Karpas-422 (cell line): ENCODE measurements at regions not wholly inside any gene's neighbourhood (a gene's known extent, or its start where the extent isn't known, plus 50 kb on each side); places are given as distances from the start of the nearest gene placed in this dataset.
"Not testable (repeated sequence)": the region's sequence is repeated elsewhere in the genome, so short reads cannot be mapped to it uniquely, and the experiment has no call there.

Source experiments
- DNase-seq: peaks from one replicate; pipeline ENCODE4 v3.0.0-alpha.2; 2015
- H2AFZ ChIP-seq: fragments of 200-600 bp; sonication (generic); 2 replicates; pipeline ENCODE4 v1.6.1; 2014; ENCODE audit warnings: antibody characterized with exemption, low read length, mixed read lengths
- H3K27ac ChIP-seq: fragments of 200-600 bp; sonication (generic); 2 replicates; pipeline ENCODE4 v1.5.1; 2014; ENCODE audit warnings: mild to moderate bottlenecking, low read length, moderate library complexity
- H3K27me3 ChIP-seq: fragments of 200-600 bp; sonication (generic); 2 replicates; pipeline ENCODE4 v1.6.1; 2014; ENCODE audit warnings: low read length, mixed read lengths
- H3K36me3 ChIP-seq: fragments of 200-600 bp; sonication (generic); 2 replicates; pipeline ENCODE4 v1.6.1; 2014; ENCODE audit warnings: low read length, mixed read lengths; ENCODE audit not compliant: insufficient read depth
- H3K4me1 ChIP-seq: fragments of 200-600 bp; sonication (generic); 2 replicates; pipeline ENCODE4 v1.6.1; 2014; ENCODE audit warnings: mild to moderate bottlenecking, low read length, mixed read lengths
- H3K4me2 ChIP-seq: fragments of 200-600 bp; sonication (generic); 2 replicates; pipeline ENCODE4 v1.6.1; 2014; ENCODE audit warnings: low read length, low read depth, mild to moderate bottlenecking; ENCODE audit not compliant: poor library complexity, severe bottlenecking
- H3K4me3 ChIP-seq: fragments of 200-600 bp; sonication (generic); 2 replicates; pipeline ENCODE4 v1.5.1; 2014; ENCODE audit warnings: mild to moderate bottlenecking, antibody characterized with exemption, low read length, mixed read lengths
- H3K79me2 ChIP-seq: fragments of 200-600 bp; sonication (generic); 2 replicates; pipeline ENCODE4 v1.6.1; 2014; ENCODE audit warnings: mild to moderate bottlenecking, low read length, mixed read lengths
- H3K9ac ChIP-seq: fragments of 200-600 bp; sonication (generic); 2 replicates; pipeline ENCODE4 v1.6.0; 2014; ENCODE audit warnings: low read length
- H3K9me2 ChIP-seq: fragments of 200-600 bp; sonication (generic), shearing (Covaris generic); replicated peaks from 2 replicates; pipeline ENCODE4 v1.6.0; 2014; ENCODE audit warnings: mild to moderate bottlenecking, low read length, moderate library complexity; ENCODE audit not compliant: insufficient read depth
- H3K9me3 ChIP-seq: fragments of 300-700, 200-600 bp; sonication (generic); 2 replicates; pipeline ENCODE4 v1.6.1; 2014; ENCODE audit warnings: low read length, mixed read lengths
- H4K20me1 ChIP-seq: fragments of 200-600 bp; sonication (generic); 2 replicates; pipeline ENCODE4 v1.6.1; 2014; ENCODE audit warnings: mild to moderate bottlenecking, antibody characterized with exemption, low read length, low read depth; ENCODE audit not compliant: insufficient read depth

GRCh38 chr4:157679326-157679725, 458.8 kb downstream of the GRIA2 start:
- H3K36me3 ChIP-seq, H2AFZ ChIP-seq, H3K4me1 ChIP-seq, DNase-seq, H3K9me2 ChIP-seq, H3K79me2 ChIP-seq, H3K27ac ChIP-seq, H3K4me2 ChIP-seq, H4K20me1 ChIP-seq, H3K27me3 ChIP-seq, H3K9ac ChIP-seq, H3K4me3 ChIP-seq: not testable (repeated sequence)
- H3K9me3 ChIP-seq, result peaks cover 33% of the 10 kb centered on the region

DNA sequence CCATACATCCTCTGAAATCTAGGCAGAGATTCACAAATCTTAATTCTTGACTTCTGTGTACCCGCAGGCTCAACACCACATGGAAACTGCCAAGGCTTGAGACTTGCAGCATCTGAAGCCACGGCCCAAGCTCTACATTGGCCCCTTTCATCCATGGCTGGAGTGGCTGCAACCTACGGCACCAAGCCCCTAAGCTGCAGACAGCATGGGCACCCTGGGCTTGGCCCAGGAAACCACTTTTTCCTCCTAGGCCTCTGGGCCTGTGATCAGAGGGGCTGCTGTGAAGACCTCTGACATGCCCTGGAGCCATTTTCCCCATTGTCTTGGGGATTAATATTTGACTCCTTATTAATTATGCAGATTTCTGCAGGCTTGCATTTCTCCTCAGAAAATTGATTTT, 457.9 kb downstream of the GRIA2 start:
- Histone ChIP-seq H3K27ac (no peak overlapping the region), H2AFZ (no peak overlapping the region), H4K20me1 (no peaks in the 10 kb centered on the region), H3K79me2 (no peaks in the 10 kb centered on the region), H3K9me3 (peaks cover 31% of the 10 kb centered on the region), H3K9ac (no peak overlapping the region), H3K36me3 (no peaks in the 10 kb centered on the region), H3K4me1 (no peaks in the 10 kb centered on the region), H3K9me2 (no peaks in the 10 kb centered on the region; the same call in 1 of the 2 replicates), H3K4me2 (no peak overlapping the region), H3K4me3 (no peak overlapping the region), H3K27me3 (no peaks in the 10 kb centered on the region)
- DNase-seq, result no peak

- Histone ChIP-seq H3K27ac (no peak overlapping the region), H3K27me3 (no peaks in the 10 kb centered on the region), H3K9me3 (peaks cover 34% of the 10 kb centered on the region), H3K4me1 (no peaks in the 10 kb centered on the region), H2AFZ (no peak overlapping the region), H3K4me3 (no peak overlapping the region), H3K4me2 (no peak overlapping the region), H3K36me3 (no peaks in the 10 kb centered on the region), H3K9me2 (no peaks in the 10 kb centered on the region; the same call in 1 of the 2 replicates), H3K9ac (no peak overlapping the region), H3K79me2 (no peaks in the 10 kb centered on the region), H4K20me1 (no peaks in the 10 kb centered on the region)
- DNase-seq, result no peak
Observed at GRCh38 chr4:157674699-157675098, 454.2 kb downstream of the GRIA2 start.

DNA sequence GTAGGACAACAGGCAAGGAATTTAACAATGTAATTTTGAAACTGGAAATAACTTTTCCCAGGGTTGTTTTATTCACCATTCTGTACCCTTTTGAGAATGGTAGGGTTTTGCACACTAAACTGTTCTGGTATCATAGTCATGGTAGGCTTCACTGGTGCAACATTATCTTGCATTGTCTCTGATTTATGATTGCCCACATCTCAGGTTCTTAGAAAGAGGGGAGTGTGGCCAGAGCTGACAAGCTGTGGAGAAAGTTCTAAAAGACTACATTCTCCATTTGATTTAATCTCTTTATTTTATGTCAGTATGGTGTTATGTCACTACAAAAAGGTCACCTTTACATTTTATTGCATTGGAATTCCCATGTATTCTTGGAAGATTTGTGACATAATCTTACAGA, 447.3 kb downstream of the GRIA2 start:
- Histone ChIP-seq H3K36me3 (no peaks in the 10 kb centered on the region), H2AFZ (no peak overlapping the region), H3K9ac (no peak overlapping the region), H3K27ac (no peak overlapping the region), H3K9me3 (peaks cover 39% of the 10 kb centered on the region), H3K4me2 (no peak overlapping the region), H3K4me1 (no peaks in the 10 kb centered on the region), H3K4me3 (no peak overlapping the region), H3K9me2 (no peaks in the 10 kb centered on the region), H4K20me1 (no peaks in the 10 kb centered on the region), H3K27me3 (no peaks in the 10 kb centered on the region), H3K79me2 (no peaks in the 10 kb centered on the region)
- DNase-seq, result no peak

DNA sequence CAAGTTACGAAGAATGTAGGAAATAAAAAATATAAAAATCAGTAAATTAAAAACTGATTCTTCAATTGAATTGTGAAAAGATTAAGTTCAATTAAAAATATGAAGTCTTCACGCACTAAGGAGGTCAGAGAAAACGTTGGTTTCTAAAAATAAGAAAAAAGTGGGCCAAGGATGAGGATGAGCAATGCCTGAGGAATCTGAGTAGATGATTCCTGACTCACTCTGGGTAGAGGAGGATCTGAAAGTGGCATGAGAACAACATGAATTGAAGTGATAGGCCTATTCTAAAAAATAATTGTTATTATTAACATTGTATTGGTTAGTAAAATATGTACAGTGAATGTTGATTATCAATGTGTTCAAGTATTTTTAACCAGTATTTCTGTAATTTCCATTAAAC, 444.2 kb downstream of the GRIA2 start:
- Histone ChIP-seq H3K4me1 (no peaks in the 10 kb centered on the region), H3K36me3 (no peaks in the 10 kb centered on the region), H4K20me1 (no peaks in the 10 kb centered on the region), H3K9me3 (peaks cover 27% of the 10 kb centered on the region), H3K9me2 (no peaks in the 10 kb centered on the region), H3K79me2 (no peaks in the 10 kb centered on the region), H2AFZ (no peak overlapping the region), H3K4me2 (no peak overlapping the region), H3K27ac (no peak overlapping the region), H3K27me3 (no peaks in the 10 kb centered on the region), H3K4me3 (no peak overlapping the region), H3K9ac (no peak overlapping the region)
- no peak for DNase-seq

- Histone ChIP-seq H3K4me3 (no peak overlapping the region), H2AFZ (no peak overlapping the region), H3K9me3 (peaks cover 38% of the 10 kb centered on the region), H3K4me1 (no peaks in the 10 kb centered on the region), H3K79me2 (no peaks in the 10 kb centered on the region), H3K4me2 (no peak overlapping the region), H3K9ac (no peak overlapping the region), H3K36me3 (no peaks in the 10 kb centered on the region), H3K9me2 (no peaks in the 10 kb centered on the region), H3K27me3 (no peaks in the 10 kb centered on the region), H4K20me1 (no peaks in the 10 kb centered on the region), H3K27ac (no peak overlapping the region)
- no peak for DNase-seq
Observed at GRCh38 chr4:157655096-157655809, 434.7 kb downstream of the GRIA2 start.

- no peaks in the 10 kb centered on the region for H3K9me2 ChIP-seq
Observed at GRCh38 chr4:157643257-157643656, 422.7 kb downstream of the GRIA2 start.

GRCh38 chr4:157634057-157634456, 413.5 kb downstream of the GRIA2 start:
- no peaks in the 10 kb centered on the region for H4K20me1 ChIP-seq
- DNase-seq, result no peak
- H3K27me3 ChIP-seq, result no peaks in the 10 kb centered on the region
- no peaks in the 10 kb centered on the region for H3K79me2 ChIP-seq
- H3K9ac ChIP-seq, result no peak overlapping the region
- no peaks in the 10 kb centered on the region for H3K4me1 ChIP-seq
- no peaks in the 10 kb centered on the region for H3K36me3 ChIP-seq
- H3K9me3 ChIP-seq, result peaks cover 5% of the 10 kb centered on the region
- no peak overlapping the region for H3K4me3 ChIP-seq
- no peak overlapping the region for H3K4me2 ChIP-seq
- H3K27ac ChIP-seq, result no peak overlapping the region
- no peaks in the 10 kb centered on the region for H3K9me2 ChIP-seq
- no peak overlapping the region for H2AFZ ChIP-seq

More at GRCh38 chr4:157643257-157643656, 422.7 kb downstream of the GRIA2 start:
- Histone ChIP-seq H3K27ac (no peak overlapping the region), H3K4me1 (no peaks in the 10 kb centered on the region), H3K9ac (no peak overlapping the region), H2AFZ (no peak overlapping the region), H3K79me2 (no peaks in the 10 kb centered on the region), H3K4me3 (no peak overlapping the region), H3K27me3 (no peaks in the 10 kb centered on the region), H3K9me3 (peaks cover 48% of the 10 kb centered on the region), H3K36me3 (no peaks in the 10 kb centered on the region), H3K4me2 (no peak overlapping the region), H4K20me1 (no peaks in the 10 kb centered on the region)
- DNase-seq, result no peak
